Astrocyte (in vitro differentiated cells and primary cell): ENCODE measurements at regions not wholly inside any gene's neighbourhood (a gene's known extent, or its start where the extent isn't known, plus 50 kb on each side); places are given as distances from the start of the nearest gene placed in this dataset.
"Not testable (repeated sequence)": the region's sequence is repeated elsewhere in the genome, so short reads cannot be mapped to it uniquely, and the experiment has no call there.

Source experiments
- DNase-seq: peaks from one replicate; pipeline ENCODE4 v3.0.0-alpha.2; 2010; ENCODE audit warnings: low read depth
- FAIRE-seq: peaks from 2 replicates; lab custom pipeline; 2011; peaks lifted over from hg19 to GRCh38; lab: Jason Lieb, UNC
- H2AFZ ChIP-seq: 2 replicates; pipeline ENCODE4 v1.6.0; 2012; ENCODE audit warnings: low read depth, low read length, inconsistent platforms
- H3K27ac ChIP-seq: 2 replicates; pipeline ENCODE4 v1.5.1; 2011; ENCODE audit warnings: low read depth, low read length, inconsistent platforms
- H3K27me3 ChIP-seq: 2 replicates; pipeline ENCODE4 v1.6.0; 2011; ENCODE audit warnings: low read length, inconsistent platforms; ENCODE audit not compliant: insufficient read depth
- H3K36me3 ChIP-seq: 2 replicates; pipeline ENCODE4 v1.5.1; 2011; ENCODE audit warnings: low read length, inconsistent platforms; ENCODE audit not compliant: insufficient read depth
- H3K4me1 ChIP-seq: 2 replicates; pipeline ENCODE4 v1.5.1; 2011; ENCODE audit warnings: low read length, inconsistent platforms; ENCODE audit not compliant: insufficient read depth
- H3K4me2 ChIP-seq: 2 replicates; pipeline ENCODE4 v1.6.0; 2012; ENCODE audit warnings: low read length, inconsistent platforms
- H3K4me3 ChIP-seq: 2 replicates; pipeline ENCODE4 v1.5.1; 2011; ENCODE audit warnings: low read depth, mild to moderate bottlenecking, low read length, inconsistent platforms; ENCODE audit not compliant: insufficient read depth
- H3K79me2 ChIP-seq: 2 replicates; pipeline ENCODE4 v1.6.0; 2012; ENCODE audit warnings: mild to moderate bottlenecking, low read length, inconsistent platforms; ENCODE audit not compliant: insufficient read depth
- H3K9ac ChIP-seq: 2 replicates; pipeline ENCODE4 v1.6.0; 2012; ENCODE audit warnings: mild to moderate bottlenecking, low read length, inconsistent platforms
- H3K9me3 ChIP-seq: 2 replicates; pipeline ENCODE4 v1.5.1; 2012; ENCODE audit warnings: low read depth, mild to moderate bottlenecking, low read length, inconsistent platforms; ENCODE audit not compliant: insufficient read depth
- H4K20me1 ChIP-seq: 2 replicates; pipeline ENCODE4 v1.6.0; 2012; ENCODE audit warnings: low read length, inconsistent platforms; ENCODE audit not compliant: insufficient read depth
- H3K27ac Mint-ChIP-seq: one replicate; pipeline ENCODE4 v1.8.0; 2021; ENCODE audit warnings: mild to moderate bottlenecking, mixed read lengths; ENCODE audit not compliant: unreplicated experiment
- H3K27me3 Mint-ChIP-seq: one replicate; pipeline ENCODE4 v1.8.0; 2021; ENCODE audit warnings: low read depth, mixed read lengths; ENCODE audit not compliant: unreplicated experiment
- H3K36me3 Mint-ChIP-seq: one replicate; pipeline ENCODE4 v1.8.0; 2021; ENCODE audit warnings: low read depth, mixed read lengths; ENCODE audit not compliant: unreplicated experiment
- H3K4me1 Mint-ChIP-seq: one replicate; pipeline ENCODE4 v1.8.0; 2021; ENCODE audit warnings: low read depth, mixed read lengths; ENCODE audit not compliant: unreplicated experiment
- H3K4me3 Mint-ChIP-seq: one replicate; pipeline ENCODE4 v1.8.0; 2021; ENCODE audit warnings: mild to moderate bottlenecking, moderate library complexity, mixed read lengths; ENCODE audit not compliant: unreplicated experiment
- H3K9me3 Mint-ChIP-seq: one replicate; pipeline ENCODE4 v1.8.0; 2021; ENCODE audit warnings: mild to moderate bottlenecking, mixed read lengths; ENCODE audit not compliant: unreplicated experiment
- EZH2 ChIP-seq: IDR thresholded peaks from 2 replicates; pipeline ENCODE4 v1.6.1; 2012; ENCODE audit warnings: mild to moderate bottlenecking, low read length, inconsistent platforms; ENCODE audit not compliant: insufficient read depth
- TF ChIP-seq, protein P1 (sequence below): IDR thresholded peaks from 2 replicates; pipeline ENCODE4 v1.5.1; 2011; ENCODE audit warnings: low read depth, mild to moderate bottlenecking, inconsistent platforms, low read length, moderate library complexity; ENCODE audit not compliant: insufficient read depth

DNA sequence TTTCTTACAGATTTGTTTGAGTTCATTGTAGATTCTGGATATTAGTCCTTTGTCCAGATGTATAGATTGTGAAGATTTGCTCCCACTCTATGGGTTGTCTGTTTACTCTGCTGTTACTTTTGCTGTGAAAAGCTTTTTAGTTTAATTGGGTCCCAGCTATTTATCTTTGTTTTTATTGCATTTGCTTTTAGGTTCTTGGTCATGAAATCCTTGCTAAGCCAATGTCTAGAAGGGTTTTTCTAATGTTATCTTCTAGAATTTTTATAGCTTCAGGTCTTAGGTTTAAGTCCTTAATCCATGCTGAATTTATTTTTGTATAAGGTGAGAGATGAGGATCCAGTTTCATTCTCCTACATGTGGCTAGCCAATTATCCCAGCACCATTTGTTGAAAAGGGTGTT lies 81.2 kb upstream of the NDST4 start:
- H4K20me1 ChIP-seq, H3K36me3 ChIP-seq, FAIRE-seq, DNase-seq, H3K27me3 Mint-ChIP-seq, H3K27ac ChIP-seq, H2AFZ ChIP-seq, H3K4me3 Mint-ChIP-seq, H3K4me3 ChIP-seq, H3K79me2 ChIP-seq, H3K27me3 ChIP-seq, H3K4me2 ChIP-seq, H3K4me1 ChIP-seq, H3K4me1 Mint-ChIP-seq, H3K9me3 Mint-ChIP-seq, H3K9ac ChIP-seq, H3K27ac Mint-ChIP-seq, H3K36me3 Mint-ChIP-seq, H3K9me3 ChIP-seq: not testable (repeated sequence)

DNA sequence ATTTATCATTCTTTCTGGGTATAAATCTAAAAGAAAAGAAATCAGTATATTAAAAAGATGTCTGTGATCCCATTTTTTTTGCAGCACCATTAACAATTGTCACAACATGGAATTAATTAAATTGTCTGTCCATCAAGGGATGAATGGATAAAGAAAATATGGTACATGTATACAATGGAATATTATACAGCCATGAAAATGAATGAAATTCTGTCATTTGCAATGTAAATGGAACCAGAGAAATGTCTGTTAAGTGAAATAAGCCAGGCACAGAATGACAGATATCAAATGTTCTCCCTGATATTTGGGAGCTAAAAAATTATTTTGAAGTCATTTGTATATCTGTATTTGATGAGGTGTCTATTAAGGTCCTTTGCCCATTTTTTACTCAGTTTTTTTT lies 77.1 kb upstream of the NDST4 start:
- Mint-ChIP-seq H3K9me3 (no peaks in the 10 kb centered on the region), H3K4me1 (no peaks in the 10 kb centered on the region), H3K27me3 (no peaks in the 10 kb centered on the region), H3K27ac (no peak overlapping the region), H3K4me3 (no peak overlapping the region), H3K36me3 (no peaks in the 10 kb centered on the region)
- no peaks in the 10 kb centered on the region for H4K20me1 ChIP-seq
- H3K36me3 ChIP-seq, result no peaks in the 10 kb centered on the region
- no peaks in the 10 kb centered on the region for H3K79me2 ChIP-seq
- H2AFZ ChIP-seq, result no peak overlapping the region
- H3K4me2 ChIP-seq, result no peak overlapping the region
- no peaks in the 10 kb centered on the region for H3K27me3 ChIP-seq
- no peak for TF ChIP-seq EZH2
- TF ChIP-seq, protein P1, sequence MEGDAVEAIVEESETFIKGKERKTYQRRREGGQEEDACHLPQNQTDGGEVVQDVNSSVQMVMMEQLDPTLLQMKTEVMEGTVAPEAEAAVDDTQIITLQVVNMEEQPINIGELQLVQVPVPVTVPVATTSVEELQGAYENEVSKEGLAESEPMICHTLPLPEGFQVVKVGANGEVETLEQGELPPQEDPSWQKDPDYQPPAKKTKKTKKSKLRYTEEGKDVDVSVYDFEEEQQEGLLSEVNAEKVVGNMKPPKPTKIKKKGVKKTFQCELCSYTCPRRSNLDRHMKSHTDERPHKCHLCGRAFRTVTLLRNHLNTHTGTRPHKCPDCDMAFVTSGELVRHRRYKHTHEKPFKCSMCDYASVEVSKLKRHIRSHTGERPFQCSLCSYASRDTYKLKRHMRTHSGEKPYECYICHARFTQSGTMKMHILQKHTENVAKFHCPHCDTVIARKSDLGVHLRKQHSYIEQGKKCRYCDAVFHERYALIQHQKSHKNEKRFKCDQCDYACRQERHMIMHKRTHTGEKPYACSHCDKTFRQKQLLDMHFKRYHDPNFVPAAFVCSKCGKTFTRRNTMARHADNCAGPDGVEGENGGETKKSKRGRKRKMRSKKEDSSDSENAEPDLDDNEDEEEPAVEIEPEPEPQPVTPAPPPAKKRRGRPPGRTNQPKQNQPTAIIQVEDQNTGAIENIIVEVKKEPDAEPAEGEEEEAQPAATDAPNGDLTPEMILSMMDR, result no peak
- H3K4me3 ChIP-seq, result no peak overlapping the region
- H3K4me1 ChIP-seq, result no peaks in the 10 kb centered on the region
- no peak overlapping the region for H3K9ac ChIP-seq
- H3K9me3 ChIP-seq, result no peaks in the 10 kb centered on the region
- no peak for DNase-seq
- no peak overlapping the region for H3K27ac ChIP-seq
- FAIRE-seq, result no peak

DNA sequence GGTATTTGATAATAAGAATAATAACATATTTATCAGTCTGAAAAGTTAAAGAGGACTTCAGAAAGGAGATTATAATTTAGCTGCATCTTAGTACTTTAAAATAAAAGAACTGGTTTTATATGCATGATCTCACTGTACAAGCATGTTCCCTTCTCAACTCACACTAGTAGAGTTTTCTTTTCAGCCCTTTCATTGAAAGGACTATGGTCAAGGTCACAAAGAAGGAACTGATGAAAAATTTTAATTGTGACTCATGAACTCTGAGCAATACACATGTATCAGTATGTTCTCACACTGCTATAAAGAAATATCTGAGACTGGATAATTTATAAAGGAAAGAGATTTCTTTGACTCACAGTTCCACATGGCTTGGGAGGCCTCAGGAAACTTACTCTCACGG lies 73.7 kb upstream of the NDST4 start:
- H3K27me3 Mint-ChIP-seq, result no peaks in the 10 kb centered on the region
- no peaks in the 10 kb centered on the region for H3K36me3 ChIP-seq
- FAIRE-seq, result no peak
- H3K9ac ChIP-seq, result no peak overlapping the region
- no peak overlapping the region for H3K27ac ChIP-seq
- no peaks in the 10 kb centered on the region for H3K36me3 Mint-ChIP-seq
- no peak overlapping the region for H3K4me3 Mint-ChIP-seq
- H3K27ac Mint-ChIP-seq, result no peak overlapping the region
- no peaks in the 10 kb centered on the region for H3K9me3 Mint-ChIP-seq
- peak; percentile 18 for DNase-seq
- no peaks in the 10 kb centered on the region for H4K20me1 ChIP-seq
- no peaks in the 10 kb centered on the region for H3K4me1 Mint-ChIP-seq
- no peaks in the 10 kb centered on the region for H3K4me1 ChIP-seq
- no peaks in the 10 kb centered on the region for H3K9me3 ChIP-seq
- no peaks in the 10 kb centered on the region for H3K27me3 ChIP-seq
- H2AFZ ChIP-seq, result no peak overlapping the region
- no peaks in the 10 kb centered on the region for H3K79me2 ChIP-seq
- TF ChIP-seq, protein P1, result no peak
- TF ChIP-seq EZH2, result no peak
- no peak overlapping the region for H3K4me3 ChIP-seq
- H3K4me2 ChIP-seq, result no peak overlapping the region

DNA sequence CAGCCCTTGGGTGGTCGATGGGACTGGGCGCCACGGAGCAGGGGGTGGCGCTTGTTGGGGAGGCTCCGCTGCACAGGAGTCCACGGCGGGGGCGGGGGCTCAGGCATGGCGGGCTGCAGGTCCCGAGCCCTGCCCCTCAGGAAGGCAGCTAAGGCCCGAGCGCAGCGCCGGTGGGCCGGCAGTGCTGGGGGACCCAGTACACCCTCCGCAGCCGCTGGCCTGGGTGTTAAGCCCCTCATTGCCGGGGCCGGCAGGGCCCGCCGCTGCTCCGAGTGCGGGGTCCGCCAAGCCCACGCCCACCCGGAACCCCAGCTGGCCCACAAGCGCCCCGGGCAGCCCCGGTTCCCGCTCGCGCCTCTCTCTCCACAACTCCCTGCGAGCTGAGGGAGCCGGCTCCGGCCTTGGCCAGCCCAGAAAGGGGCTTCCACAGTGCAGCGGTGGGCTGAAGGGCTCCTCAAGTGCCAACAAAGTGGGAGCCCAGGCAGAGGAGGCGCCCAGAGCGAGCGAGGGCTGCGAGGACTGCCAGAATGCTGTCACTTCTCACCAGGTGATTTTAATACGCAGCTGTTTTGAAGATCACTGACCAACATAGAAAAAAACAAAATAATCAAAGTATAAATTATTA lies 66.1 kb upstream of the NDST4 start:
- not testable (repeated sequence) for H2AFZ ChIP-seq, H3K27ac Mint-ChIP-seq, H3K36me3 ChIP-seq, H4K20me1 ChIP-seq, DNase-seq, H3K9me3 Mint-ChIP-seq, H3K4me3 ChIP-seq, H3K79me2 ChIP-seq, H3K36me3 Mint-ChIP-seq, H3K4me2 ChIP-seq, H3K27me3 Mint-ChIP-seq, H3K4me1 ChIP-seq, H3K9ac ChIP-seq, H3K27ac ChIP-seq, H3K9me3 ChIP-seq, FAIRE-seq, H3K27me3 ChIP-seq, H3K4me1 Mint-ChIP-seq, H3K4me3 Mint-ChIP-seq

DNA sequence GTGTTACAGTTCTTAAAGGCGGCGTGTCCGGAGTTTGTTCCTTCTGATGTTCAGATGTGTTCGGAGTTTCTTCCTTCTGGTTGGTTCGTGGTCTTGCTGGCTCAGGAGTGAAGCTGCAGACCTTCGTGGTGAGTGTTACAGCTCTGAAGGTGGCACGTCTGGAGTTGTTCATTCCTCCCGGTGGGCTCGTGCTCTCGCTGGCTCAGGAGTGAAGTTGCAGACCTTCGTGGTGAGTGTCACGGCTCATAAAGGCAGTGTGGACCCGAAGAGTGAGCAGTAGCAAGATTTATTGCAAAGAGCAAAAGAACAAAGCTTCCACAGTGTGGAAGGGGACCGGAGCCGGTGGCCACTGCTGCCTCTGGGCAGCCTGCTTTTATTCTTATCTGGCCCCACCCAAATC lies 65.3 kb upstream of the NDST4 start:
- not testable (repeated sequence) for H3K9me3 ChIP-seq, H3K4me1 Mint-ChIP-seq, DNase-seq, H3K4me3 Mint-ChIP-seq, H3K36me3 ChIP-seq, H3K27me3 ChIP-seq, H3K79me2 ChIP-seq, H2AFZ ChIP-seq, H3K9ac ChIP-seq, H3K27ac Mint-ChIP-seq, H3K36me3 Mint-ChIP-seq, H3K4me2 ChIP-seq, H3K4me3 ChIP-seq, H3K27ac ChIP-seq, H3K9me3 Mint-ChIP-seq, H4K20me1 ChIP-seq, H3K4me1 ChIP-seq, FAIRE-seq, H3K27me3 Mint-ChIP-seq
